Lower leg skin (tissue), 3 donors: ENCODE measurements at regions not wholly inside any gene's neighbourhood (a gene's known extent, or its start where the extent isn't known, plus 50 kb on each side); places are given as distances from the start of the nearest gene placed in this dataset.

Experiments used
- CTCF ChIP-seq, 3 donors: fragments of 450-650 bp; IDR thresholded peaks; one replicate each; pipeline ENCODE4 v1.5.1; 2016; ENCODE audit warnings: antibody characterized with exemption in 3 of 3, mild to moderate bottlenecking in 3 of 3, moderate library complexity in 2 of 3
- POLR2A ChIP-seq, 2 donors: fragments of 450-650 bp; IDR thresholded peaks; one replicate each; pipeline ENCODE4 v1.6.1; 2016 to 2017; ENCODE audit warnings: antibody characterized with exemption in 2 of 2, mild to moderate bottlenecking in 1 of 2, moderate library complexity in 1 of 2

- TF ChIP-seq CTCF (IDR thresholded peaks at IDR 0.05) (no peak), POLR2A (IDR thresholded peaks at IDR 0.05) (no peak)
These were observed 76.0 kb downstream of the TMCO5A start for GRCh38 chr15:38010395-38010794.
